Loucy (cell line): ENCODE measurements at regions not wholly inside any gene's neighbourhood (a gene's known extent, or its start where the extent isn't known, plus 50 kb on each side); places are given as distances from the start of the nearest gene placed in this dataset.

ENCODE experiments used
- H2AFZ ChIP-seq: fragments of 200-600 bp; sonication (generic); 2 replicates; pipeline ENCODE4 v1.6.0; 2016; ENCODE audit warnings: antibody characterized with exemption, mild to moderate bottlenecking, low read length, moderate library complexity
- H3F3A ChIP-seq: fragments of 200-600 bp; 2 replicates; pipeline ENCODE4 v1.6.0; 2016; ENCODE audit warnings: antibody characterized with exemption, low read depth, mild to moderate bottlenecking
- H3K27me3 ChIP-seq: fragments of 200-600 bp; sonication (generic); 2 replicates; pipeline ENCODE4 v1.6.1; 2014; ENCODE audit warnings: low read length, mild to moderate bottlenecking; ENCODE audit not compliant: insufficient read depth, poor library complexity, severe bottlenecking
- H3K36me3 ChIP-seq: fragments of 200-600 bp; sonication (generic); 2 replicates; pipeline ENCODE4 v1.6.1; 2016; ENCODE audit warnings: low read length; ENCODE audit not compliant: insufficient read depth
- H3K4me1 ChIP-seq: fragments of 200-600 bp; sonication (generic); 2 replicates; pipeline ENCODE4 v1.5.1; 2014; ENCODE audit warnings: low read length, mild to moderate bottlenecking; ENCODE audit not compliant: insufficient read depth, poor library complexity, severe bottlenecking
- H3K4me2 ChIP-seq: fragments of 200-600 bp; sonication (generic); 2 replicates; pipeline ENCODE4 v1.6.0; 2014; ENCODE audit warnings: antibody characterized with exemption, low read length, low read depth, mild to moderate bottlenecking; ENCODE audit not compliant: poor library complexity, severe bottlenecking
- H3K4me3 ChIP-seq: fragments of 200-600 bp; sonication (generic); 2 replicates; pipeline ENCODE4 v1.5.1; 2014; ENCODE audit warnings: low read length, mild to moderate bottlenecking, mixed read lengths; ENCODE audit not compliant: poor library complexity, severe bottlenecking
- H3K79me2 ChIP-seq: fragments of 200-600 bp; sonication (generic); 2 replicates; pipeline ENCODE4 v1.6.1; 2014; ENCODE audit warnings: low read length; ENCODE audit not compliant: insufficient read depth
- H3K9ac ChIP-seq: fragments of 200-600 bp; sonication (generic); 2 replicates; pipeline ENCODE4 v1.6.0; 2014; ENCODE audit warnings: mild to moderate bottlenecking, low read depth, low read length, moderate library complexity; ENCODE audit not compliant: poor library complexity, severe bottlenecking
- H3K9me2 ChIP-seq: fragments of 200-600 bp; sonication (generic); replicated peaks from 2 replicates; pipeline ENCODE4 v1.6.1; 2016; ENCODE audit warnings: low read depth, low read length, mixed read lengths
- H3K9me3 ChIP-seq: fragments of 200-600 bp; sonication (generic); 2 replicates; pipeline ENCODE4 v1.6.1; 2014; ENCODE audit warnings: mild to moderate bottlenecking, antibody characterized with exemption, low read length, low read depth; ENCODE audit not compliant: insufficient read depth
- H4K20me1 ChIP-seq: fragments of 200-600 bp; sonication (generic); 2 replicates; pipeline ENCODE4 v1.6.0; 2014; ENCODE audit warnings: antibody characterized with exemption, low read length, mild to moderate bottlenecking; ENCODE audit not compliant: insufficient read depth, poor library complexity, severe bottlenecking
- CTCF ChIP-seq: fragments of 200-600 bp; sonication (generic); conservative IDR thresholded peaks from 2 replicates; pipeline ENCODE4 v1.5.1; 2014; ENCODE audit warnings: mild to moderate bottlenecking, antibody characterized with exemption, low read length
- EZH2phosphoT487 ChIP-seq: fragments of 200-600 bp; IDR thresholded peaks from 2 replicates; pipeline ENCODE4 v1.6.1; 2018; ENCODE audit warnings: antibody characterized with exemption, mild to moderate bottlenecking, moderate library complexity, borderline replicate concordance

- Histone ChIP-seq H3K9me2 (no peaks in the 10 kb centered on the region), H3K27me3 (no peaks in the 10 kb centered on the region), H3K79me2 (no peaks in the 10 kb centered on the region), H3K4me2 (no peak overlapping the region), H3K9ac (no peak overlapping the region), H3K4me3 (no peak overlapping the region), H4K20me1 (no peaks in the 10 kb centered on the region), H3K9me3 (no peaks in the 10 kb centered on the region), H3K36me3 (no peaks in the 10 kb centered on the region), H3F3A (no peaks in the 10 kb centered on the region), H2AFZ (no peak overlapping the region), H3K4me1 (no peaks in the 10 kb centered on the region)
- no peak for TF ChIP-seq EZH2phosphoT487
- no peak for TF ChIP-seq CTCF
These were observed 91.8 kb upstream of the ADRA1B start for GRCh38 chr5:159824188-159825161.

GRCh38 chr5:159825551-159826051, 90.7 kb upstream of the ADRA1B start:
- no peaks in the 10 kb centered on the region for H3K27me3 ChIP-seq
- no peak overlapping the region for H3K4me3 ChIP-seq
- H3K4me2 ChIP-seq = no peak overlapping the region
- no peaks in the 10 kb centered on the region for H3K79me2 ChIP-seq
- no peak for TF ChIP-seq EZH2phosphoT487
- TF ChIP-seq CTCF = no peak
- no peaks in the 10 kb centered on the region for H3K9me2 ChIP-seq
- H3F3A ChIP-seq = no peaks in the 10 kb centered on the region
- H3K4me1 ChIP-seq = no peaks in the 10 kb centered on the region
- no peak overlapping the region for H3K9ac ChIP-seq
- no peaks in the 10 kb centered on the region for H3K36me3 ChIP-seq
- no peak overlapping the region for H2AFZ ChIP-seq
- no peaks in the 10 kb centered on the region for H4K20me1 ChIP-seq
- H3K9me3 ChIP-seq = no peaks in the 10 kb centered on the region

- Histone ChIP-seq H3F3A (no peaks in the 10 kb centered on the region), H3K9me3 (no peaks in the 10 kb centered on the region), H3K36me3 (no peaks in the 10 kb centered on the region), H3K9me2 (no peaks in the 10 kb centered on the region), H3K27me3 (no peaks in the 10 kb centered on the region), H3K9ac (no peak overlapping the region), H4K20me1 (no peaks in the 10 kb centered on the region), H3K79me2 (no peaks in the 10 kb centered on the region), H2AFZ (no peak overlapping the region), H3K4me1 (no peaks in the 10 kb centered on the region), H3K4me2 (no peak overlapping the region), H3K4me3 (no peak overlapping the region)
- TF ChIP-seq EZH2phosphoT487 (no peak), CTCF (no peak)
These were observed 89.7 kb upstream of the ADRA1B start for GRCh38 chr5:159826351-159827214.
